ENCODE measurements at regions not wholly inside any gene's neighbourhood (a gene's known extent, or its start where the extent isn't known, plus 50 kb on each side); places are given as distances from the start of the nearest gene placed in this dataset.

DNA sequence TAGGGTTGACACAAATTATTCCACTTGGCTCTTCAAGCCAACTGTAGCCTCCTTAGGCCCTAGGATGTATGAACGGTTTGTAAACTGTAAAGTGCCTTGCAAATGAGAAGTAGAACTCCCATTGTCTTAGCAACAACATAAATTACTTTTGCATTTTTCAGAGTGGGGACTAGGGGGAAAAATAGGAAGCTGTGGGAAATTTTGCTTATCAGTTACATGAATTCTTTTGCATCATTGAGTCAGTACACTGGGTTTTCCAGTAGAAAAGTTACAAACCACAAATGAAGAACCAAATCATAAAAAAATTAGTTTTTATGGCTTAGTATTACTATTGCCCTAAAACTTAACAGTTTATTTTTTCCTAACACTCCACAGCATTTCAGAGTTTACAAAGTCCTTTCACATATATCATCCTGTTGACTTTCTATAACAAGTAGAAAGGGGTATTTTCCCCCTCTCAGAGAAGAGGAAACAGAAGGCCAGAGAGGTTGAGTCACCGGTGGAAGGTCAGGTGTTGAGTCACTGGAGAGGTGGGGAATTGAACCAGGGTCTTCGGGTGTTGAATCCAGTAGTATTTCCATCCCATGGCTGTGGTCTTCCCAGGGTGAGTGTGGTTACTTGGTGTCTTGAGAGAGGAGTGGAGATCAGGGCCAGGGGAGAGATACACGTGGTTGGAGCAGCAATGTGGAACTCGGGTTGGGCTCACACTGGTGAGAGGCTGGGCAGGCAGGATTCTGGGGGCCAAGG, 71.9 kb upstream of the USP24 start:
- TF ChIP-seq PAX5 (IDR thresholded peaks at IDR 0.05; ENCODE audit: insufficient read depth, low read length, severe bottlenecking) (no peak), POLR2A (IDR thresholded peaks at IDR 0.05; ENCODE audit: low read depth, low read length) (no peak), POLR2AphosphoS5 (IDR thresholded peaks at IDR 0.05; ENCODE audit: low read depth, low read length) (no peak)
